Lower leg skin (tissue), 4 donors: ENCODE measurements at regions not wholly inside any gene's neighbourhood (a gene's known extent, or its start where the extent isn't known, plus 50 kb on each side); places are given as distances from the start of the nearest gene placed in this dataset.

Experiments used
- DNase-seq, 2 donors: peaks; one replicate each; pipeline ENCODE4 v3.0.0-alpha.2; 2019; ENCODE audit warnings: low spot score in 2 of 2
- H3K4me3 ChIP-seq: fragments of 200-600 bp; sonication (generic); 2 replicates; pipeline ENCODE4 v1.5.1; 2017; ENCODE audit warnings: mild to moderate bottlenecking, low read depth; ENCODE audit not compliant: poor library complexity, severe bottlenecking
- POLR2A ChIP-seq, 2 donors: fragments of 450-650 bp; IDR thresholded peaks; one replicate each; pipeline ENCODE4 v1.6.1; 2016 to 2017; ENCODE audit warnings: antibody characterized with exemption in 2 of 2, mild to moderate bottlenecking in 1 of 2, moderate library complexity in 1 of 2
- WGBS, 2 donors: methylation state at CpG; one replicate each; pipeline ENCODE4 v1.1.5; 2018; 5-methylcytosine and 5-hydroxymethylcytosine counted together
- intact Hi-C: fragments of 100-400 bp; cut with DNase I; formaldehyde crosslinking; loops from one replicate; pipeline ENCODE4 v1.15.0; 2023; ENCODE audit warnings: low total_unique reads
- TF ChIP-seq, protein P1 (sequence below), 3 donors: fragments of 450-650 bp; IDR thresholded peaks; one replicate each; pipeline ENCODE4 v1.5.1; 2016; ENCODE audit warnings: antibody characterized with exemption in 3 of 3, mild to moderate bottlenecking in 3 of 3, moderate library complexity in 2 of 3

DNA sequence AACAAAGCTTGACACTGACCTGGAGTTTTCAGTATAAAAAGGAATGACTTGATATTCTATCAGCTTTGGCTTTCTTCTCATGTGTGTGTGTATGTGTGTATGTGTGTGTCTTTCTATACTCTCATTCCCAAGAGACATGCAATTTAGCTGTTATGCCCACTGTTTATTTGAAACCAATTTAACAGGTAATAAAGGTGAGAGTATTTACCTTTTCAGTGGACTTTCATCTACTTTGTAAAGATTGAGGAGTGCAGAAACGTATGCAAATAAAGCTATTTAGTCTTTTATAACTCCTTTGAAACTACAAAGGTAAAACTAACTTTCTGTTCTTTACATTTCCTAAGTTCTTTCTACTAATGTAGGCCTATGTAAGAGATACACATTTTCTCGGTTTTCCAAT is 103.5 kb upstream of the HS3ST5 start:
- 72 to 75% methylated on average over 2 of the region's 2 CpGs for WGBS, 2 donors
- no peak for TF ChIP-seq POLR2A (IDR thresholded peaks at IDR 0.05)
- intact Hi-C loops: no loop called here
- DNase-seq: no peak
- no peak overlapping the region for H3K4me3 ChIP-seq

DNA sequence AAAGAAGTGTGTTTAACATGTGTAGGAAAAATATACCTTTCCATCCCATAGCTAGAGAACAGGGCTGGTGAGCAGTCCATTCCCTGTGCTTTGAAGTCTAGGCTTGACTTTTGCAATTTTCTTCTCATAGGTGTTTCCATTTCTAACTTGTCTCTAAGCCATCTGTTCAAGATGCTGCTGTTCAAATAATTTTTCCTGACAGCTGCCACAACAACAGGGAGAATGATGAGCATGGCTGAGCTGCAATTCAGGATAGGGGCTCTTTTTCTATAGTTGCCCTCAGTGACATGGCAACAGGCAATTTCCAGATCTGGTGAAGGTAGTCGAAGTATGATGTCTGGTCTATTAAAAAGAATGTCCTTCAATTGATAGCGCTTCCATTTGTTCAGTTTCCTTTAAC is 103.0 kb upstream of the HS3ST5 start:
- no peak for DNase-seq
- no peak overlapping the region for H3K4me3 ChIP-seq
- TF ChIP-seq, protein P1, sequence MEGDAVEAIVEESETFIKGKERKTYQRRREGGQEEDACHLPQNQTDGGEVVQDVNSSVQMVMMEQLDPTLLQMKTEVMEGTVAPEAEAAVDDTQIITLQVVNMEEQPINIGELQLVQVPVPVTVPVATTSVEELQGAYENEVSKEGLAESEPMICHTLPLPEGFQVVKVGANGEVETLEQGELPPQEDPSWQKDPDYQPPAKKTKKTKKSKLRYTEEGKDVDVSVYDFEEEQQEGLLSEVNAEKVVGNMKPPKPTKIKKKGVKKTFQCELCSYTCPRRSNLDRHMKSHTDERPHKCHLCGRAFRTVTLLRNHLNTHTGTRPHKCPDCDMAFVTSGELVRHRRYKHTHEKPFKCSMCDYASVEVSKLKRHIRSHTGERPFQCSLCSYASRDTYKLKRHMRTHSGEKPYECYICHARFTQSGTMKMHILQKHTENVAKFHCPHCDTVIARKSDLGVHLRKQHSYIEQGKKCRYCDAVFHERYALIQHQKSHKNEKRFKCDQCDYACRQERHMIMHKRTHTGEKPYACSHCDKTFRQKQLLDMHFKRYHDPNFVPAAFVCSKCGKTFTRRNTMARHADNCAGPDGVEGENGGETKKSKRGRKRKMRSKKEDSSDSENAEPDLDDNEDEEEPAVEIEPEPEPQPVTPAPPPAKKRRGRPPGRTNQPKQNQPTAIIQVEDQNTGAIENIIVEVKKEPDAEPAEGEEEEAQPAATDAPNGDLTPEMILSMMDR (IDR thresholded peaks at IDR 0.05): no peak
- 89 to 96% methylated on average over 2 of the region's 2 CpGs for WGBS, 2 donors
- intact Hi-C loops: no loop called here

DNA sequence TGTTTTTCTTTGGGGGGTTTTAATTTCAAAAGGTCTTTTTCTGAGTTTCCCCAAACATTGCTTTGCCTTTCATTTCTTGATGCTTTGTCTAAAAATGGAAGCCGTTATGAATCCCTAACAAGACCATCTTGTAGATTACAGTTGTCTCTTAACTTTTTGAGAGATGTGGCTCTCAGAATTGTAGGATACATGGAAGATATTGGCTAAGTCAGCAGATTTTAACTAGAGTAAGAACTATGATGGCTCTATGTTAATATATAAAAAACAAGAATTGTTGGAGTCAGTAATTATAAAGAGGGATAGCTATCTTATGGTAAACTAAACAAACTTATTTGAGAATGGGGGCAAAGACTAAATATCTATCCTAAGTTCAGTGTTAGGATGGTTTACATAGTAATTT is 96.6 kb upstream of the HS3ST5 start:
- intact Hi-C loops: no loop called here
- 85 to 88% methylated on average over 1 of the region's 1 CpG for WGBS, 2 donors
- DNase-seq: no peak
- H3K4me3 ChIP-seq: no peak overlapping the region
- TF ChIP-seq, protein P1 (IDR thresholded peaks at IDR 0.05): no peak
- TF ChIP-seq POLR2A (IDR thresholded peaks at IDR 0.05): no peak

DNA sequence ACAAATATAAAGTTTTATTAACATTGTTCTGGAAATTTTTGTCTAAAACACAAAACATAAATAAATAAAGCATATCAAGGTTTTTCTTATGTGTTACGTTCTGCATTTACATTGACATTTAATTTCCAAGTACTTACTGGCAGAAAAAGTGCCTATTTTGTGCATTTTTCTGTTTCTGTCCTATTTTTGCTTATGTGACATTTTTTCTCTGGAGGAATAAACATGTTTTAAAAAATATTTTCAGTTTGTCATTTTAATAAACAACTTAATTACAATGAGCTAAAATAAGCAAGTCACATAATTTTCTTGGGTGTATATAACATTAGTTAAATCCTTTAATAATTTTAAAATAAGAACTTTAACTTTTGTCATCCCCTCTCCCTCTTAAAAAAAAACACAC is 94.4 kb upstream of the HS3ST5 start:
- TF ChIP-seq POLR2A (IDR thresholded peaks at IDR 0.05): no peak
- TF ChIP-seq, protein P1 (IDR thresholded peaks at IDR 0.05): no peak
- intact Hi-C loops: no loop called here
- DNase-seq: no peak
- H3K4me3 ChIP-seq: no peak overlapping the region
- WGBS, 2 donors: 75 to 80% methylated on average over 1 of the region's 1 CpG

DNA sequence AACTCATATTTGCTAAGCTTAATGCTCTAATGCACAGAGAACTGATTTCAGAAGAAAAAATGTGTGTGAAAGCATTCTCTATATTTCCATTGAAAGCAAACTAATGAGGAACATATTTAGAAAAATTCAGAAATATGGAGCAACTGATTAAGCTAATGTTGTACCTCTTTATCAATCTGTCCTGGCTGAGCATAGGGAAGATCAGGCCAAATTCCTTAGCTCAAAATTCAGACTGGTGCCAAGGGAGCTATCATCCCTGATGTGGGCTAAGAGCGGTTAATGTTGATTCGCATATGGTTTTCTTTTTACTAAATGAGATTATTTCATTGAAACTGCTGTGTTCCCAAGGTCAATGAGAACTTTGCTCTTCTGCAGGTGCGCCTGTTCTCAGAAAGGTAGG is 93.9 kb upstream of the HS3ST5 start:
- WGBS, 2 donors: 84 to 91% methylated on average over 3 of the region's 3 CpGs
- DNase-seq: no peak
- no peak for TF ChIP-seq POLR2A (IDR thresholded peaks at IDR 0.05)
- TF ChIP-seq, protein P1 (IDR thresholded peaks at IDR 0.05): no peak
- H3K4me3 ChIP-seq: no peak overlapping the region
- intact Hi-C loops: no loop called here

DNA sequence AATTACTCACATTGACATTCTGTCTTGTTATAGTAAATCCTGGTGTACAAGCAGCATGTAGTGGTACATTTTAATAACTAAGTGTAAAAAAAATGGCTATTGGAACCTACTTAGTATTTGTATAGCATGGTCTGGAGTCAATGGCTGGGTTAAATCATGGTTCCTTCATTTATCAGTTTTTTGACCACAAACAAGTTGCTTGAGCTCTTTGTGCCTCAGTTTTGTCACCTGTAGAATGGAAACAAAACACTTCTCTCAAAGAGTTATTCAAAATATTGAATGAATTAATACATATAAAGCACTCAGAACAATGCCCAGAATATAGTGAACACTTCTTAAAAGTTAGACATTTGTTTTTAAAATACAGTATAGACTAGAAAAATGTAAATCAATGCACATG is 93.2 kb upstream of the HS3ST5 start:
- DNase-seq: no peak
- TF ChIP-seq, protein P1 (IDR thresholded peaks at IDR 0.05): no peak
- TF ChIP-seq POLR2A (IDR thresholded peaks at IDR 0.05): no peak
- no peak overlapping the region for H3K4me3 ChIP-seq
- intact Hi-C loops: no loop called here
